ENCODE measurements at regions not wholly inside any gene's neighbourhood (a gene's known extent, or its start where the extent isn't known, plus 50 kb on each side); places are given as distances from the start of the nearest gene placed in this dataset.
A peak's percentile ranks its signal among the peaks of the same experiment; 100 is the strongest.

- Mint-ChIP-seq H3K27ac (no peak overlapping the region), H3K9me3 (peaks cover 16% of the 10 kb centered on the region), H3K4me1 (peaks cover 34% of the 10 kb centered on the region), H3K36me3 (ENCODE audit: low read depth) (peaks cover 4% of the 10 kb centered on the region), H3K27me3 (ENCODE audit: low read depth) (peaks cover 11% of the 10 kb centered on the region), H3K4me3 (no peak overlapping the region)
- TF ChIP-seq, protein P1, sequence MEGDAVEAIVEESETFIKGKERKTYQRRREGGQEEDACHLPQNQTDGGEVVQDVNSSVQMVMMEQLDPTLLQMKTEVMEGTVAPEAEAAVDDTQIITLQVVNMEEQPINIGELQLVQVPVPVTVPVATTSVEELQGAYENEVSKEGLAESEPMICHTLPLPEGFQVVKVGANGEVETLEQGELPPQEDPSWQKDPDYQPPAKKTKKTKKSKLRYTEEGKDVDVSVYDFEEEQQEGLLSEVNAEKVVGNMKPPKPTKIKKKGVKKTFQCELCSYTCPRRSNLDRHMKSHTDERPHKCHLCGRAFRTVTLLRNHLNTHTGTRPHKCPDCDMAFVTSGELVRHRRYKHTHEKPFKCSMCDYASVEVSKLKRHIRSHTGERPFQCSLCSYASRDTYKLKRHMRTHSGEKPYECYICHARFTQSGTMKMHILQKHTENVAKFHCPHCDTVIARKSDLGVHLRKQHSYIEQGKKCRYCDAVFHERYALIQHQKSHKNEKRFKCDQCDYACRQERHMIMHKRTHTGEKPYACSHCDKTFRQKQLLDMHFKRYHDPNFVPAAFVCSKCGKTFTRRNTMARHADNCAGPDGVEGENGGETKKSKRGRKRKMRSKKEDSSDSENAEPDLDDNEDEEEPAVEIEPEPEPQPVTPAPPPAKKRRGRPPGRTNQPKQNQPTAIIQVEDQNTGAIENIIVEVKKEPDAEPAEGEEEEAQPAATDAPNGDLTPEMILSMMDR (IDR thresholded peaks at IDR 0.05; ENCODE audit: unreplicated experiment in 3 of 3) = no peak
Measured at GRCh38 chr2:8534386-8534728, 147.5 kb upstream of the ID2 start.

DNA sequence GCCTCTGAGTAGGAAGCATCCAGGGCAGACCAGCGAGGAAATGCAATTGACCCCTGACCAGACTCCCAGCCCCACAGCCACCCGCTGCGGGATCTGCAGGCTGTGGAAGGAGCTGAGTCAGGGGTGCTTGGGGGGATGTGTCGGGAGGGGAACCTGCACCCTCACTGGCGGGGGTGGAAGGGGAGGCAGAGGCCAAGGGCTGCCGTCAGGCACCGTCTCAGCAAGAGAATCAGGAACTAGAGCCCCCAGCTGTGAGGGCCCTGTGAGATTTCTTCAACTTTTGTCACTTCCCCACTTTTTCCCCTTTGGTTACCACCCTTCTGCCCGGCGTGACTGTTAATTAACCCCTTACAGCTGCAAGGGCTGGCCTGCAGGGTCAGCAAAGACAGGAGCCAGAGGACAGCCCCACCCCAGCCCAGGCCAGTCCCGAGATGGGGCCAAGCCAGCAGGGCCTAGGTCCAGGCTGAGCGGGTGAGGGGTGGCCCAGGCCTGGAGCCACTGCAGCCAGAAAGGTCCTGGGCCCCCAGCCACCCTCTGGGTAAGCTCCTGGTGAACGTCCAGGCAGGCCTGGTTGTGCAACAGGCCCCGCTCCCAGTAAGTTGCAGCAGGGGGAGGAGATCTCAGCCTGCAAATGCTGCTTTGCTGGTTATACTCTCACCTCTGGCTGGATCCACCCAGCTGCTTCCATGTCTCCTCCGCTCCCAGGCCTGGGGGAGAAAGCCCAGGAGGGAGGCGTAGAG lies 147.0 kb upstream of the ID2 start:
- Mint-ChIP-seq H3K9me3 (peaks cover 16% of the 10 kb centered on the region), H3K4me3 (no peak overlapping the region), H3K27me3 (ENCODE audit: low read depth) (peaks cover 6% of the 10 kb centered on the region), H3K27ac (peak overlapping the region; percentile 71 to 92 (median 90)), H3K36me3 (ENCODE audit: low read depth) (peaks cover 4% of the 10 kb centered on the region), H3K4me1 (peaks cover 39% of the 10 kb centered on the region)
- TF ChIP-seq, protein P1 (IDR thresholded peaks at IDR 0.05; ENCODE audit: unreplicated experiment in 3 of 3) = no peak

GRCh38 chr2:8535469-8535795 lies 146.4 kb upstream of the ID2 start:
- H3K27me3 Mint-ChIP-seq (ENCODE audit: low read depth) = peaks cover 6% of the 10 kb centered on the region
- TF ChIP-seq, protein P1 (IDR thresholded peaks at IDR 0.05; ENCODE audit: unreplicated experiment in 3 of 3) = no peak
- H3K27ac Mint-ChIP-seq = peak overlapping the region; percentile 71 to 92 (median 90)
- peaks cover 16% of the 10 kb centered on the region for H3K9me3 Mint-ChIP-seq
- peaks cover 4% of the 10 kb centered on the region for H3K36me3 Mint-ChIP-seq (ENCODE audit: low read depth)
- H3K4me3 Mint-ChIP-seq = no peak overlapping the region
- peaks cover 44% of the 10 kb centered on the region for H3K4me1 Mint-ChIP-seq

DNA sequence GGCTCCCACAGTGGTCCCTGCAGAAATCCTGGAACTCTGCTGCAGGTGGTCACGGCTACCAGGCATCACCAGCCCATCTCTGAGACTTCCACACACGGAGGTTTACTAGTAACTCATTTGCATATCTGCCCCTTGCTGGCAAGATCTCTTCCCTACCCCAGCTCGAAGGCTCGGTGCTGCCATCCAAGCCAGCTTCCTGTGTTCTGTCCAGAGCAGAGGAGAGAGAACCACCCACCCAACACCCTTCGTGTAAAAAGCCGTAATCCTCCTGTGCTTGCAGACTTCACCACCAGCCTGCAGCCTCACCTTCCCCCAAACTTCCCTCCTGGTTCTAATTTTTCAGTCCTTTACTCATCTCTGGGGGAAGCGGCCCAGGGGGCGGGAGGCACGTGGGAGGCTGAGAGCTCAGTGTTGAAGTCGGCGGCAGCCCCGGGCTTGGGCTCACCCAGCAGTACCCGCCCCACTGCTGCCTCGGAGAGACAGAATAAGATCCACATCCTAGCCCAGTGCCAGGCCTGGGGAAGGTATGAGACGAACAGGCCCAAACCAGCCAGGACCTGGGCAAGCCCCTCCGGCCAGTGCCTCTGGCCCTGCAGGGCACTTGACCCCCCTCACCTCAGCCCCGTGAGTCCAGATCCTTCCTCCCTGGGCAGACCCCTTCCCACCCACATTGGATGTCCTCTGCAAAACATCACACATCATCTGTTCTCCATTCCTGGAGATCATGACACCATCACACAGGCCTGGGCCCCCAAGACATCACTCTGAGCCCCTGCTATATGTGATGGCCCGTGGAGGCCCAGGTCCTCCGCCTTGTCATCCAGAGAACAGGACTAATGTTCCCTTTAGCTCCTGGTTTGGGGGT lies 145.8 kb upstream of the ID2 start:
- TF ChIP-seq, protein P1 (IDR thresholded peaks at IDR 0.05; ENCODE audit: unreplicated experiment in 3 of 3) = no peak
- Mint-ChIP-seq H3K27me3 (ENCODE audit: low read depth) (peaks cover 6% of the 10 kb centered on the region), H3K36me3 (ENCODE audit: low read depth) (peaks cover 4% of the 10 kb centered on the region), H3K9me3 (peaks cover 11% of the 10 kb centered on the region), H3K4me1 (peaks cover 51% of the 10 kb centered on the region), H3K27ac (peak overlapping the region; percentile 71 to 92 (median 90)), H3K4me3 (no peak overlapping the region)

GRCh38 chr2:8536686-8537561 lies 144.9 kb upstream of the ID2 start:
- H3K27me3 Mint-ChIP-seq (ENCODE audit: low read depth) = peaks cover 7% of the 10 kb centered on the region
- H3K9me3 Mint-ChIP-seq = peaks cover 7% of the 10 kb centered on the region
- H3K4me1 Mint-ChIP-seq = peaks cover 59% of the 10 kb centered on the region
- TF ChIP-seq, protein P1 (IDR thresholded peaks at IDR 0.05; ENCODE audit: unreplicated experiment in 3 of 3) = no peak
- peak overlapping the region; percentile 71 to 92 (median 90) for H3K27ac Mint-ChIP-seq
- H3K36me3 Mint-ChIP-seq (ENCODE audit: low read depth) = peaks cover 4% of the 10 kb centered on the region
- H3K4me3 Mint-ChIP-seq = peak overlapping the region in 1 of 3 experiments; percentile 24

Measured in nephron (organoid).